CD8-positive, alpha-beta memory T cell (primary cell): ENCODE measurements at regions not wholly inside any gene's neighbourhood (a gene's known extent, or its start where the extent isn't known, plus 50 kb on each side); places are given as distances from the start of the nearest gene placed in this dataset.

Experiments used
- CTCF ChIA-PET: fragments of 350-600 bp; sonication (Branson Sonifier 250); formaldehyde crosslinking; loops from one replicate; lab custom pipeline; 2021; ENCODE audit warnings: antibody characterized with exemption; lab: Charles Lee
- POLR2A ChIA-PET: fragments of 350-600 bp; sonication (Branson Sonifier 250); formaldehyde crosslinking; loops from one replicate; lab custom pipeline; 2021; ENCODE audit warnings: antibody characterized with exemption; lab: Charles Lee
- DNase-seq, 5 donors: peaks; one replicate each; pipeline versions ENCODE4 v3.0.0 to v3.0.0-alpha.2; 2020 to 2022; ENCODE audit warnings: mixed read lengths in 1 of 5
- H3K27ac ChIP-seq: one replicate; pipeline ENCODE4 v1.7.0; 2013; ENCODE audit warnings: low read depth, mild to moderate bottlenecking, low read length, moderate library complexity
- H3K27me3 ChIP-seq: 2 replicates; pipeline ENCODE4 v1.7.0; 2013; ENCODE audit warnings: low read length, mild to moderate bottlenecking; ENCODE audit not compliant: insufficient read depth, poor library complexity, severe bottlenecking
- H3K36me3 ChIP-seq: 2 replicates; pipeline ENCODE4 v1.7.0; 2013; ENCODE audit warnings: mild to moderate bottlenecking, low read length, moderate library complexity; ENCODE audit not compliant: insufficient read depth
- H3K4me1 ChIP-seq: 2 replicates; pipeline ENCODE4 v1.7.0; 2013; ENCODE audit warnings: mild to moderate bottlenecking, low read length, moderate library complexity; ENCODE audit not compliant: insufficient read depth
- H3K4me3 ChIP-seq: 2 replicates; pipeline ENCODE4 v1.7.0; 2013; ENCODE audit warnings: mild to moderate bottlenecking, low read length
- H3K9me3 ChIP-seq: 2 replicates; pipeline ENCODE4 v1.7.0; 2013; ENCODE audit warnings: mild to moderate bottlenecking, low read length
- H3K27ac Mint-ChIP-seq, 8 donors: one replicate each; pipeline ENCODE4 v1.8.0; 2020 to 2021; ENCODE audit warnings: mixed read lengths in 8 of 8, mild to moderate bottlenecking in 6 of 8, inconsistent platforms in 3 of 8, moderate library complexity in 3 of 8
- H3K27me3 Mint-ChIP-seq, 2 donors: one replicate each; pipeline ENCODE4 v1.8.0; 2020 to 2021; ENCODE audit warnings: mixed read lengths in 2 of 2, mild to moderate bottlenecking in 1 of 2, moderate library complexity in 1 of 2
- H3K36me3 Mint-ChIP-seq, 3 donors: one replicate each; pipeline ENCODE4 v1.8.0; 2020 to 2021; ENCODE audit warnings: mixed read lengths in 3 of 3, inconsistent platforms in 1 of 3, mild to moderate bottlenecking in 1 of 3
- H3K4me1 Mint-ChIP-seq, 3 donors: one replicate each; pipeline ENCODE4 v1.8.0; 2020 to 2021; ENCODE audit warnings: mixed read lengths in 3 of 3, inconsistent platforms in 1 of 3, mild to moderate bottlenecking in 1 of 3
- H3K4me3 Mint-ChIP-seq, 7 donors: one replicate each; pipeline ENCODE4 v1.8.0; 2020 to 2021; ENCODE audit warnings: mixed read lengths in 7 of 7, mild to moderate bottlenecking in 6 of 7, moderate library complexity in 4 of 7, inconsistent platforms in 2 of 7
- H3K9me3 Mint-ChIP-seq, 5 donors: one replicate each; pipeline ENCODE4 v1.8.0; 2020 to 2022; ENCODE audit warnings: mixed read lengths in 5 of 5, mild to moderate bottlenecking in 3 of 5, moderate library complexity in 2 of 5, inconsistent platforms in 1 of 5

- POLR2A ChIA-PET, result no interaction called here
- CTCF ChIA-PET, result no interaction called here
- Mint-ChIP-seq H3K27ac (no peak overlapping the region), H3K9me3 (peaks cover 0 to 3% (median 0%) of the 10 kb centered on the region in 5 donors), H3K4me1 (no peaks in the 10 kb centered on the region), H3K27me3 (no peaks in the 10 kb centered on the region), H3K4me3 (no peak overlapping the region), H3K36me3 (no peaks in the 10 kb centered on the region)
- Histone ChIP-seq H3K27me3 (no peaks in the 10 kb centered on the region), H3K4me3 (no peak overlapping the region), H3K9me3 (no peaks in the 10 kb centered on the region), H3K36me3 (no peaks in the 10 kb centered on the region), H3K27ac (no peak overlapping the region), H3K4me1 (no peaks in the 10 kb centered on the region)
- no peak for DNase-seq
These were observed 109.8 kb upstream of the HDX start for GRCh38 chrX:84611843-84612636.

DNA sequence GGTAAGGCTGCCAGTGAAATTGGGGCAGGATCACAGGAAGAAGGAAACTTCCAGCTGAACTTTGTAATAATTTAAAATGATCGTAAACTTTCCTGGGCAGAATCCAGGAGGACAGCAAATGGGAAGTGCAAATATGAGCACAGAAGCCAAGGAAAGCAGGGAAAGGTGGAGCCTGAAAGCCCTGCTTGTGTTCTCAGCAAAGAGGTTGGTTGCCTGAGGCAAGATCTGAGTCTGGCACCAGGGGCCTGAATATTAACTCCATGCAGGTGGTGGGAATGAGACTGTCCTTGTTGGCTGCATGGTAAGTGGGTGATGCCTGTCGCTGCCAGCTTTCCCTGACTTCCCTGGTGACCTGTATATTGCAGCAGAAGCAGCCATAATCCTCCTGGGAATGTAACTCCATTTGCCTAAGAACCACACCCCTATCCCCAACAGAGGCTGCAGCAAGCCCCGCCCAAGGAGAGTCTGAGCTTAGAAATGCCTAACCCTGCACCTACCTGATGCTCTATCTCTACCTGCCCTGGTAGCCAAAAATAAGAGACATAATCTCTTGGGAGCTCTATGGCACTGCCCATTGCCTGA is 132.0 kb upstream of the HDX start:
- DNase-seq, result no peak
- Mint-ChIP-seq H3K27me3 (peaks cover 0 to 6% of the 10 kb centered on the region in 2 donors), H3K9me3 (peaks cover 0 to 4% (median 0%) of the 10 kb centered on the region in 5 donors), H3K36me3 (no peaks in the 10 kb centered on the region), H3K4me1 (no peaks in the 10 kb centered on the region), H3K27ac (no peak overlapping the region), H3K4me3 (no peak overlapping the region)
- Histone ChIP-seq H3K9me3 (no peaks in the 10 kb centered on the region), H3K4me3 (no peak overlapping the region), H3K27ac (no peak overlapping the region), H3K36me3 (no peaks in the 10 kb centered on the region), H3K27me3 (no peaks in the 10 kb centered on the region), H3K4me1 (no peaks in the 10 kb centered on the region)
- ChIA-PET CTCF (no interaction called here), POLR2A (no interaction called here)

- Histone ChIP-seq H3K27me3 (no peaks in the 10 kb centered on the region), H3K9me3 (no peaks in the 10 kb centered on the region), H3K4me3 (no peak overlapping the region), H3K36me3 (no peaks in the 10 kb centered on the region), H3K27ac (no peak overlapping the region), H3K4me1 (no peaks in the 10 kb centered on the region)
- Mint-ChIP-seq H3K4me1 (no peaks in the 10 kb centered on the region), H3K4me3 (no peak overlapping the region), H3K36me3 (no peaks in the 10 kb centered on the region), H3K27me3 (no peaks in the 10 kb centered on the region), H3K27ac (no peak overlapping the region), H3K9me3 (peaks cover 0 to 3% (median 0%) of the 10 kb centered on the region in 5 donors)
- ChIA-PET CTCF (no interaction called here), POLR2A (no interaction called here)
- no peak for DNase-seq
These were observed 163.8 kb upstream of the HDX start for GRCh38 chrX:84666086-84666485.

GRCh38 chrX:84690228-84690627 is 188.0 kb upstream of the HDX start:
- no peaks in the 10 kb centered on the region for H3K27me3 ChIP-seq
- H3K4me3 Mint-ChIP-seq, result no peak overlapping the region
- H3K4me1 ChIP-seq, result no peaks in the 10 kb centered on the region
- H3K9me3 ChIP-seq, result no peaks in the 10 kb centered on the region
- CTCF ChIA-PET, result no interaction called here
- no peak overlapping the region for H3K27ac ChIP-seq
- POLR2A ChIA-PET, result no interaction called here
- no peak overlapping the region for H3K4me3 ChIP-seq
- H3K9me3 Mint-ChIP-seq, result no peaks in the 10 kb centered on the region
- H3K4me1 Mint-ChIP-seq, result no peaks in the 10 kb centered on the region
- no peak overlapping the region for H3K27ac Mint-ChIP-seq
- H3K36me3 Mint-ChIP-seq, result no peaks in the 10 kb centered on the region
- no peaks in the 10 kb centered on the region for H3K27me3 Mint-ChIP-seq
- no peaks in the 10 kb centered on the region for H3K36me3 ChIP-seq
- DNase-seq, result no peak

DNA sequence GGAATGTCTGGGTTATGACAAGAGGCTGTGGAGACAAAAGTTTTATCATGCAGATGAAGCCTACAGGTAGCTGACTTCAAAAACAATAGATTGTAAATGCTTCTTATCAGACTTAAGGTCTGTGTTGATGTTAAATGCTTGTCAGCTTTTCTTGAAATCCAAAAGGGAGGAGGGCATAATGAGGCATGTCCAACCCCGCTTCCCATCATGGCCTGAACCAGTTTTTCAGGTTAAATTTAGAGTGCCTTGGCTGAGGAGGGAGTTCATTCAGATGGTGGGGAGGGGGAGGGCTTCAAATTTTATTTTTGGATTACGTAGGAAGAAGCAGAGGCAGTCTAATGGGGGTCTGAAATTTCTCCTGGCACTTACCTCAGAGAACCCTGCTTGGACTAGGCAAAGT is 207.7 kb upstream of the HDX start:
- Histone ChIP-seq H3K4me3 (no peak overlapping the region), H3K27ac (no peak overlapping the region), H3K9me3 (no peaks in the 10 kb centered on the region), H3K27me3 (no peaks in the 10 kb centered on the region), H3K36me3 (no peaks in the 10 kb centered on the region), H3K4me1 (no peaks in the 10 kb centered on the region)
- ChIA-PET POLR2A (no interaction called here), CTCF (no interaction called here)
- Mint-ChIP-seq H3K27me3 (peaks cover 0 to 6% of the 10 kb centered on the region in 2 donors), H3K9me3 (peaks cover 0 to 2% (median 0%) of the 10 kb centered on the region in 5 donors), H3K4me3 (no peak overlapping the region), H3K36me3 (no peaks in the 10 kb centered on the region), H3K4me1 (no peaks in the 10 kb centered on the region), H3K27ac (no peak overlapping the region)
- DNase-seq, result no peak

DNA sequence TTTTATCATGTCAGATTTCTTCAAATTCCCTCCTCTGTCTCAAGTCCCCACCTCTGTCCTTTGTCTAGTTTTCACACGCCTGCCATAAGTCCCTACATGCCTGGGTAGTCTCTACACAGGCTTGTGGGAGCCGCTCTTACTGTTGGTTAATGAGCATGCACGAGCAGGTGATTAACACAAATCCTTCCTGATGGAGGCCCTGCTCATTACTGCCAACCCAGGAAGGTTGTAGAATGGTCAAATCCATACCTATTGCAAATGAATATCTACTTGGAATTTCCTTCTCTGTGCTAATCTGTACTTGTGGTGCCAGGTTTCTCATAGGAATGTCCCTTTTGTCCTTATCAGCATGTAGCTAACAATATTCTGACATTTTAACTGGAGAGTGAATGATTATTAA is 208.4 kb upstream of the HDX start:
- no peaks in the 10 kb centered on the region for H3K36me3 ChIP-seq
- DNase-seq, result no peak
- POLR2A ChIA-PET, result no interaction called here
- no peaks in the 10 kb centered on the region for H3K9me3 ChIP-seq
- Mint-ChIP-seq H3K27ac (no peak overlapping the region), H3K4me1 (peaks cover 0 to 6% (median under 1%) of the 10 kb centered on the region in 3 donors), H3K27me3 (peaks cover 0 to 6% of the 10 kb centered on the region in 2 donors), H3K36me3 (no peaks in the 10 kb centered on the region), H3K4me3 (no peak overlapping the region), H3K9me3 (peaks cover 0 to 2% (median 0%) of the 10 kb centered on the region in 5 donors)
- H3K27ac ChIP-seq, result no peak overlapping the region
- no peaks in the 10 kb centered on the region for H3K27me3 ChIP-seq
- CTCF ChIA-PET, result no interaction called here
- H3K4me1 ChIP-seq, result no peaks in the 10 kb centered on the region
- H3K4me3 ChIP-seq, result no peak overlapping the region

GRCh38 chrX:84712621-84713020 is 210.4 kb upstream of the HDX start:
- CTCF ChIA-PET, result no interaction called here
- DNase-seq, result no peak
- Mint-ChIP-seq H3K27ac (no peak overlapping the region), H3K9me3 (peaks cover 0 to 2% (median 0%) of the 10 kb centered on the region in 5 donors), H3K4me3 (no peak overlapping the region), H3K27me3 (peaks cover 0 to 6% of the 10 kb centered on the region in 2 donors), H3K4me1 (peaks cover 0 to 8% (median 1%) of the 10 kb centered on the region in 3 donors), H3K36me3 (no peaks in the 10 kb centered on the region)
- H3K4me3 ChIP-seq, result no peak overlapping the region
- H3K4me1 ChIP-seq, result no peaks in the 10 kb centered on the region
- H3K9me3 ChIP-seq, result no peaks in the 10 kb centered on the region
- H3K36me3 ChIP-seq, result no peaks in the 10 kb centered on the region
- no peak overlapping the region for H3K27ac ChIP-seq
- no peaks in the 10 kb centered on the region for H3K27me3 ChIP-seq
- POLR2A ChIA-PET, result no interaction called here

GRCh38 chrX:84715315-84715714 is 213.1 kb upstream of the HDX start:
- no peak for DNase-seq

More at GRCh38 chrX:84715315-84715714, 213.1 kb upstream of the HDX start:
- no peaks in the 10 kb centered on the region for H3K36me3 ChIP-seq
- peaks cover 0 to 8% (median 1%) of the 10 kb centered on the region in 3 donors for H3K4me1 Mint-ChIP-seq
- H3K36me3 Mint-ChIP-seq, result no peaks in the 10 kb centered on the region
- no peak overlapping the region for H3K27ac Mint-ChIP-seq
- no peaks in the 10 kb centered on the region for H3K27me3 ChIP-seq
- ChIA-PET CTCF (no interaction called here), POLR2A (no interaction called here)
- no peak overlapping the region for H3K4me3 ChIP-seq
- H3K27ac ChIP-seq, result no peak overlapping the region
- H3K4me1 ChIP-seq, result no peaks in the 10 kb centered on the region
- no peaks in the 10 kb centered on the region for H3K9me3 ChIP-seq
- no peak overlapping the region for H3K4me3 Mint-ChIP-seq
- no peaks in the 10 kb centered on the region for H3K9me3 Mint-ChIP-seq
- H3K27me3 Mint-ChIP-seq, result peaks cover 0 to 4% of the 10 kb centered on the region in 2 donors
